IMR-90 (cell line): ENCODE measurements at regions not wholly inside any gene's neighbourhood (a gene's known extent, or its start where the extent isn't known, plus 50 kb on each side); places are given as distances from the start of the nearest gene placed in this dataset.

Experiments
- ATAC-seq: fragments of 200-7000 bp; cut with Tn5 transposase; 2 replicates; pipeline ENCODE4 v1.9.1; 2020; ENCODE audit warnings: low read depth, mild to moderate bottlenecking, moderate library complexity
- BruUV-seq: library from RNA; stranded (reverse); fragments of 400-500 nt; replicated peaks from 2 replicates; lab custom pipeline; 2021; lab: Mats Ljungman, UMichigan
- CTCF ChIA-PET: fragments of 300-600 bp; formaldehyde crosslinking; extraction: SDS; loops from one replicate; lab custom pipeline; 2021; ENCODE audit warnings: antibody characterized with exemption; lab: Yijun Ruan, JAX
- POLR2A ChIA-PET: fragments of 300-600 bp; sonication (Branson Sonifier 250); formaldehyde crosslinking; loops from one replicate; lab custom pipeline; 2022; ENCODE audit warnings: antibody characterized with exemption; ENCODE audit not compliant: unreplicated experiment; lab: Charles Lee
- DNase-seq: peaks from one replicate; pipeline ENCODE4 v3.0.0; 2013
- H2AFZ ChIP-seq: replicated peaks from 2 replicates; pipeline ENCODE3; 2013; ENCODE audit warnings: low read length, mild to moderate bottlenecking; ENCODE audit not compliant: poor library complexity
- H2AK5ac ChIP-seq: 2 replicates; pipeline ENCODE4 v1.6.1; 2013; ENCODE audit warnings: low read depth, low read length, inconsistent platforms
- H2AK9ac ChIP-seq: replicated peaks from 2 replicates; pipeline ENCODE3; 2013; ENCODE audit warnings: mild to moderate bottlenecking, low read depth, low read length, moderate library complexity; ENCODE audit not compliant: poor library complexity
- H2BK120ac ChIP-seq: 2 replicates; pipeline ENCODE4 v1.6.1; 2013; ENCODE audit warnings: low read depth, low read length, inconsistent platforms
- H2BK15ac ChIP-seq: 3 replicates; pipeline ENCODE4 v1.6.1; 2013; ENCODE audit warnings: low read depth, low read length, inconsistent platforms
- H2BK20ac ChIP-seq: 2 replicates; pipeline ENCODE4 v1.6.1; 2013; ENCODE audit warnings: low read depth, mild to moderate bottlenecking, inconsistent platforms, low read length, moderate library complexity
- H2BK5ac ChIP-seq: 2 replicates; pipeline ENCODE4 v1.6.1; 2013; ENCODE audit warnings: mild to moderate bottlenecking, low read depth, low read length, inconsistent platforms; ENCODE audit not compliant: poor library complexity, severe bottlenecking
- H3K14ac ChIP-seq: replicated peaks from 2 replicates; pipeline ENCODE4 v1.6.1; 2013; ENCODE audit warnings: low read depth, low read length, inconsistent platforms
- H3K18ac ChIP-seq: 2 replicates; pipeline ENCODE4 v1.6.1; 2013; ENCODE audit warnings: low read depth, low read length, control low read depth
- H3K23ac ChIP-seq: 2 replicates; pipeline ENCODE4 v1.6.1; 2013; ENCODE audit warnings: low read depth, low read length, inconsistent platforms
- H3K27ac ChIP-seq: 2 replicates; pipeline ENCODE4 v1.5.1; 2013; ENCODE audit warnings: mild to moderate bottlenecking, control low read depth, low read length; ENCODE audit not compliant: insufficient read depth
- H3K27me3 ChIP-seq: 2 replicates; pipeline ENCODE4 v1.6.1; 2013; ENCODE audit warnings: low read length; ENCODE audit not compliant: control insufficient read depth, insufficient read depth
- H3K36me3 ChIP-seq: 2 replicates; pipeline ENCODE4 v1.6.1; 2013; ENCODE audit warnings: low read length, mixed read lengths; ENCODE audit not compliant: control insufficient read depth, insufficient read depth
- H3K4ac ChIP-seq: 2 replicates; pipeline ENCODE4 v1.6.1; 2013; ENCODE audit warnings: low read depth, low read length, inconsistent platforms
- H3K4me1 ChIP-seq: 2 replicates; pipeline ENCODE4 v1.6.1; 2013; ENCODE audit warnings: low read length, mixed read lengths; ENCODE audit not compliant: control insufficient read depth, insufficient read depth
- H3K4me2 ChIP-seq: 2 replicates; pipeline ENCODE4 v1.6.1; 2013; ENCODE audit warnings: low read depth, mild to moderate bottlenecking, control low read depth, low read length, moderate library complexity
- H3K4me3 ChIP-seq: 2 replicates; pipeline ENCODE4 v1.5.1; 2013; ENCODE audit warnings: low read depth, mild to moderate bottlenecking, control low read depth, low read length, moderate library complexity; ENCODE audit not compliant: insufficient read depth
- H3K56ac ChIP-seq: 2 replicates; pipeline ENCODE4 v1.6.1; 2013; ENCODE audit warnings: low read length, inconsistent platforms; ENCODE audit not compliant: insufficient read depth; ENCODE audit errors: extremely low read depth
- H3K79me1 ChIP-seq, 2 experiments: 2 replicates each; pipeline ENCODE4 v1.6.1; 2013; ENCODE audit warnings: low read length in 2 of 2, inconsistent platforms in 1 of 2, low read depth in 1 of 2
- H3K9ac ChIP-seq: 2 replicates; pipeline ENCODE4 v1.6.1; 2013; ENCODE audit warnings: low read depth, low read length, control low read depth
- H3K9me1 ChIP-seq: 2 replicates; pipeline ENCODE4 v1.6.1; 2013; ENCODE audit warnings: low read length, inconsistent platforms; ENCODE audit not compliant: insufficient read depth
- H3K9me3 ChIP-seq: 2 replicates; pipeline ENCODE4 v1.6.1; 2013; ENCODE audit warnings: low read length; ENCODE audit not compliant: control insufficient read depth, insufficient read depth
- H4K20me1 ChIP-seq: 2 replicates; pipeline ENCODE4 v1.6.1; 2013; ENCODE audit warnings: low read length, inconsistent platforms; ENCODE audit not compliant: insufficient read depth
- H4K5ac ChIP-seq: 2 replicates; pipeline ENCODE4 v1.6.1; 2013; ENCODE audit warnings: mild to moderate bottlenecking, low read depth, low read length, control low read depth
- H4K8ac ChIP-seq, 2 experiments: 2 replicates each; pipeline ENCODE4 v1.6.1; 2013; ENCODE audit warnings: low read depth in 2 of 2, low read length in 2 of 2, control low read depth in 1 of 2, inconsistent platforms in 1 of 2
- H4K91ac ChIP-seq: 2 replicates; pipeline ENCODE4 v1.6.1; 2013; ENCODE audit warnings: low read depth, low read length, inconsistent platforms; ENCODE audit not compliant: insufficient read depth
- BHLHE40 ChIP-seq: fragments of 150-350 bp; IDR thresholded peaks from 2 replicates; pipeline ENCODE4 v1.6.1; 2016; ENCODE audit warnings: mild to moderate bottlenecking, low read depth, low read length
- CEBPB ChIP-seq: IDR thresholded peaks from 2 replicates; pipeline ENCODE4 v1.6.1; 2012; ENCODE audit warnings: low read depth, low read length, improper control_type of control experiment
- FOS ChIP-seq: fragments of 150-350 bp; IDR thresholded peaks from 2 replicates; pipeline ENCODE4 v1.6.1; 2016; ENCODE audit warnings: low read depth, low read length
- MAZ ChIP-seq: IDR thresholded peaks from 2 replicates; pipeline ENCODE4 v1.6.1; 2012; ENCODE audit warnings: low read depth, mild to moderate bottlenecking, low read length, improper control_type of control experiment, moderate library complexity, borderline replicate concordance
- NFE2L2 ChIP-seq: fragments of 150-350 bp; IDR thresholded peaks from 2 replicates; pipeline ENCODE4 v1.6.1; 2016; ENCODE audit warnings: low read depth, mild to moderate bottlenecking, low read length
- RAD21 ChIP-seq: IDR thresholded peaks from 2 replicates; pipeline ENCODE4 v1.6.1; 2012; ENCODE audit warnings: low read length, improper control_type of control experiment
- RFX5 ChIP-seq: IDR thresholded peaks from 2 replicates; pipeline ENCODE4 v1.8.0; 2012; ENCODE audit warnings: low read depth, mild to moderate bottlenecking, low read length, moderate library complexity
- WGBS, 2 experiments: methylation state at CpG; one replicate each; pipeline versions ENCODE4 v1.1.5 to v1.1.7; 2013; ENCODE audit warnings: missing lambda C conversion rate in 2 of 2; ENCODE audit not compliant: insufficient read length in 1 of 2; ENCODE audit errors: extremely low coverage in 2 of 2; 5-methylcytosine and 5-hydroxymethylcytosine counted together
- dilution Hi-C: fragments of 300-500 bp; cut with HindIII; formaldehyde crosslinking; loops from one replicate; pipeline ENCODE4 v1.14.3; 2018; ENCODE audit warnings: low sequenced_read_pairs; ENCODE audit not compliant: unreplicated experiment
- in situ Hi-C: fragments of 300-500 bp; cut with MboI; formaldehyde crosslinking; loops from 3 replicates; pipeline ENCODE4 v1.14.3; 2019; ENCODE audit warnings: low sequenced_read_pairs, inconsistent platforms, mixed read lengths
- intact Hi-C: fragments of 100-400 bp; cut with micrococcal nuclease; formaldehyde crosslinking; loops from 2 replicates; pipeline ENCODE4 v1.10.0; 2022
- TF ChIP-seq, protein P1 (sequence below): fragments of 150-350 bp; IDR thresholded peaks from 2 replicates; pipeline ENCODE4 v1.6.1; 2016; ENCODE audit warnings: low read depth, mild to moderate bottlenecking, low read length, moderate library complexity, borderline replicate concordance

DNA sequence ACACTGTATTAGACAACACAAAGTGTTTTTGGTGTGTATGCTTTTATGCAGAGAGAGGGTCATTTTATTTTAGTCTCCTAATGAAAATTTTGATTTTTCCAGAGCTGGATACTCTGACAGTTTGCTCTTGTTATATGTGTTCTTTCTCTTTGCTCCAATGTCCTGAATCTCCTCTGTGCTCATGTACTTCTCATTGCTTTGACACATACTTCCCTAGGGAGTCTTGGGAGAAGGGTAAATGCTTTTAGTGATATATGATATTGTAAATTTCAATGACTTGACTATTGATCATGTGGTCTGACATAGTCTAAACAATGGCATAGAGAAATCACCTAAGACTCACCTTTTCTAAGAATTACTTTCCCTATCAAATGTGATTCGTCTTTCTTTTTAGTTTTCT lies 972.6 kb upstream of the EDIL3 start:
- intact Hi-C loops, result no loop called here
- no peak overlapping the region for H2AK5ac ChIP-seq
- no peak overlapping the region for H3K14ac ChIP-seq
- no peak overlapping the region for H4K8ac ChIP-seq
- no peaks in the 10 kb centered on the region for H4K20me1 ChIP-seq
- no peak overlapping the region for H3K27ac ChIP-seq
- H4K5ac ChIP-seq, result no peak overlapping the region
- ATAC-seq, result no peak
- DNase-seq, result no peak
- no peak overlapping the region for H2AK9ac ChIP-seq
- H3K4me1 ChIP-seq, result no peaks in the 10 kb centered on the region
- no peaks in the 10 kb centered on the region for H3K79me1 ChIP-seq
- no peak overlapping the region for H3K4me3 ChIP-seq
- H3K4me2 ChIP-seq, result no peak overlapping the region
- ChIA-PET POLR2A (no interaction called here), CTCF (no interaction called here)
- H3K56ac ChIP-seq, result no peak overlapping the region
- H3K18ac ChIP-seq, result no peak overlapping the region
- H2BK120ac ChIP-seq, result no peak overlapping the region
- H2BK15ac ChIP-seq, result no peak overlapping the region
- no TSS peak for BruUV-seq
- no peak overlapping the region for H3K4ac ChIP-seq
- no peak overlapping the region for H2BK5ac ChIP-seq
- H2BK20ac ChIP-seq, result no peak overlapping the region
- dilution Hi-C loops, result no loop called here
- H4K91ac ChIP-seq, result no peak overlapping the region
- no CpG with 5 or more reads among the region's 1 CpG for WGBS, 2 experiments
- H3K9ac ChIP-seq, result no peak overlapping the region
- in situ Hi-C loops, result no loop called here
- TF ChIP-seq NFE2L2 (no peak), CEBPB (no peak), FOS (no peak), RAD21 (no peak), RFX5 (no peak), MAZ (no peak), BHLHE40 (no peak)
- TF ChIP-seq, protein P1, sequence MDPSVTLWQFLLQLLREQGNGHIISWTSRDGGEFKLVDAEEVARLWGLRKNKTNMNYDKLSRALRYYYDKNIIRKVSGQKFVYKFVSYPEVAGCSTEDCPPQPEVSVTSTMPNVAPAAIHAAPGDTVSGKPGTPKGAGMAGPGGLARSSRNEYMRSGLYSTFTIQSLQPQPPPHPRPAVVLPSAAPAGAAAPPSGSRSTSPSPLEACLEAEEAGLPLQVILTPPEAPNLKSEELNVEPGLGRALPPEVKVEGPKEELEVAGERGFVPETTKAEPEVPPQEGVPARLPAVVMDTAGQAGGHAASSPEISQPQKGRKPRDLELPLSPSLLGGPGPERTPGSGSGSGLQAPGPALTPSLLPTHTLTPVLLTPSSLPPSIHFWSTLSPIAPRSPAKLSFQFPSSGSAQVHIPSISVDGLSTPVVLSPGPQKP, result no peak
- H3K27me3 ChIP-seq, result no peaks in the 10 kb centered on the region
- H2AFZ ChIP-seq, result no peak overlapping the region
- H3K36me3 ChIP-seq, result no peaks in the 10 kb centered on the region
- H3K23ac ChIP-seq, result no peak overlapping the region
- no peaks in the 10 kb centered on the region for H3K9me1 ChIP-seq
- no peaks in the 10 kb centered on the region for H3K9me3 ChIP-seq
